SHP77 (cell line): ENCODE measurements at regions not wholly inside any gene's neighbourhood (a gene's known extent, or its start where the extent isn't known, plus 50 kb on each side); places are given as distances from the start of the nearest gene placed in this dataset.
A peak's percentile ranks its signal among the peaks of the same experiment; 100 is the strongest.
"Not testable (repeated sequence)": the region's sequence is repeated elsewhere in the genome, so short reads cannot be mapped to it uniquely, and the experiment has no call there.

Experiments used
- DNase-seq, 2 experiments: peaks; one replicate each; lab custom pipeline; 2025; lab: John Stamatoyannopoulos, UW

DNA sequence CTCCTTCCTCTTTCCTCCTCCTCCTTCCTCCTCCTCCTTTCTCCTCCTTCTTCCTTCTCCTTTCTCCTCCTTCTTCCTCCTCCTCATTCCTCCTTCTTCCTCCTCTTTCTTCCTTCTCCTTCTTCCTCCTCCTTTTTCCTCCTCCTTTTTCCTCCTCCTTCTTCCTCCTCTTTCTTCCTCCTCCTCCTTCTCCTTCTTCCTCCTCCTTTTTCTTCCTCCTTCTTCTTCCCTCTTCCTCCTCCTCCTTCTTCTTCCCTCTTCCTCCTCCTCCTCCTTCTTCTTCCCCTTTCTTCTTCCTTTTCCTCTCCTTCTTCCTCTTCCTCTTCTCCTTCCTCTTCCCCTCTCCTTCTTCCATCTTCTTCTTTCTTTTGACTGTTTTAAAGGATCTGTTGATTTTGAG lies 538.8 kb downstream of the TMEM38B start:
- no peak for DNase-seq

DNA sequence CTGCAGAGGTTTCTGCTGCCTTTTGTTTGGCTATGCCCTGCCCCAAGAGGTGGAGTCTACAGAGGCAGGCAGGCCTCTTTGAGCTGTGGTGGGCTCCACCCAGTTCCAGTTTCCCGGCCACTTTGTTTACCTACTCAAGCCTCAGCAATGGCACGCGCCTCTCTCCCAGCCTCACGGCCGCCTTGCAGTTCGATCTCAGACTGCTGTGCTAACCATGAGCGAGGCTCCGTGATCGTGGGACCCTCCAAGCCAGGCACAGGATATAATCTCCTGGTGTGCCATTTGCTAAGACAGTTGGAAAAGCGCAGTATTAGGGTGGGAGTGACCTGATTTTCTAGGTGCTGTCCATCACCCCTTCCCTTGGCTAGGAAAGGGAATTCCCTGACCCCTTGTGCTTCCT lies 566.6 kb downstream of the TMEM38B start:
- DNase-seq, result not testable (repeated sequence)

DNA sequence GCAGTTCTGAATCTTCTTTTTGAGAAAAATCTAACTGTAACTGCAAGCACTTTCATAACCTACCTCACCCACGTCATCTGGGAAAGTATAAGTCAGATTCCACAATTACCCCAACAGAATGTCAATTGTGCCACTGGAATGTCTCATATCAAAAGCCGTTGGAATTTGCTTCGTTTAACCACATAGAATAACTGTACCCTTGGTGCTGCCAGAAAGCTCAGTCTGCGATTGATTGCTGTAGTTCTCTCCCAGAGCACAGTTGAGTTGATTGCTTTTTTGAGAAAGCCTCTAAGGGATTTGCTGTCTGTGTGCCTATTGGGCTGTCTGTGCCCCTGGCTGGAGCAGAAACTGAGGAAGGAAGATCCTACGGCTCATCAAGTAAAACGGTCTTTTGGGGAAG lies 583.6 kb downstream of the TMEM38B start:
- no peak for DNase-seq

DNA sequence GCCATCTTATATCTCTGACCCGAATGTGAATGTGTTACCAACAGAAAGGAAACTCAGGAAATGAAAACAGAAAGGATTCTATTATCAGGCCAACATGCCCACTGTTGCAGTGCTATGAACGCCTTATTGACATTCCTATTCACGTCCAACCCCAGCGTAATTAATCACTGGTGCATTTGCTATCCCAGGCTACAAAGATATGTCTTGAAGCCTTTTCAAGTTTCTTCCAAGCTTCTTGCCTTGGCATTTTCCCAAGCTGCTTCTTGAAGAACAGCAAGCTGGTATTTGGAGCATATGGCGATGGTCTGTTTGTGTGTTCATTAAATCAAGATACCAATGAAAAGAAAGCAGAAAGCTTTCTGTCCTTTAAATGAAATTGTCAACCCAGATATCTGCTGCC lies 579.2 kb upstream of the ZNF462 start:
- DNase-seq, result no peak

DNA sequence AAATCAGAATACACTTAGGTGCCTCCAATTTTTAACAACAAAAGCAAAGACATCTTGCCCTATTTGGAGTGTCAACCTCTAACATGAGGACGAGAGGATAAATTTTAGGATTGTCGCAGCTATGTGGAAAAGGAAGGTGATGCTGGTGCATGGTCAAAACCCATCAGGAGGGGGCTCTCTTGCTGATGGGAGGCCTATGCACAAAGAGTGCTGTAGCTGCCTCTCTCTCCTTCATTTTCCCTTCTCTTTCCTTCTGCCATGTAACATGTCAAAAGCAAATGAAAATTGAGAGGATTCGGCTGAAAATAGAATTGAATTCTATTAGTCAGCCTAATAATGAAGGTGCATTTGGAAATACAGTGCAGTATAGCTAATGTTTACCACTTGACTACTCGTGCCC lies 578.7 kb upstream of the ZNF462 start:
- no peak for DNase-seq

DNA sequence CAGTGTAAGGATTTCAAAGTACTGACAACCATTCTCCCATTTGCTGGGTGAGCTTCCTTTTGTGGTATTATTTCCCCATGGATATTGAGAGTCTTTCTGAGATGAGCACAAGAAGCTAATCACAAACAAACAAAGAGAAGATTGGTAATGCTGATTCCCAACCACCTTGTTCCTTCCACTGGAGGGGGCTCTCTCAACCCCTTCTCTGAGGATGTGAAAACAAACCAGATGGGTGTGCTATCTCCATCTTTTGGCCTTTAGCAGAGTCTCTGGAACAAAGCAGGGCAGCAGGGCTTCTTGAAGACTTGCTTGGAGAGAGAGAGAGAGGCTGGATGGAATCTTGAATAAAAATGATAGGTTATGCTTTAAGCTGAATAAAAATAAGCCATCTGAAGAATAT lies 576.7 kb upstream of the ZNF462 start:
- peak in 1 of 2 experiments; percentile 16 for DNase-seq

DNA sequence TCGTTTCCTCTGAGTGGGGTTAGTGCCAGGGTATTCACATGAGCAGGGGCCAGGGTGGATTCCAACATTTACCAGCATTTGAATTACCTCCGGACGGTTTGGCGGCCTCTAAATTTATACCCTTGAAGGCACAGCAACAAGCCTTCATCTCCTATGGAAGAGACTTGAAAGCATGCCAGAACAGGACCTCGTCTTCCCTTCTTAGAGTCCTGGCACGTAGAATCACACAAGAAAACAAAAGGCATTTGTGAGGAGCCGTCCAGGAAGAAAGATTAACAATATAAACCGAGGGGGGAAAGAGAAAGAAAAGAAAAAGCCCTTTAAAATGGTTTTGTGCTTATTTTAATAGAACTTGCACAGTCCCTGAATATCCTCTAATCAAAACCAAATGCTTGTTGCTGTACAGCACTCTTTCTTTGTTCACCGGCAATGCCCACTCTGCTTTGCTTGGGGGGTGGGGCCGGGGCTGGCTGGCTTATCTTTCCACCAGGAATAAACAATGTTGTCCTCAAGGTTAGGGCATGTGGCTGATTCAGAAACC lies 575.8 kb upstream of the ZNF462 start:
- no peak for DNase-seq

DNA sequence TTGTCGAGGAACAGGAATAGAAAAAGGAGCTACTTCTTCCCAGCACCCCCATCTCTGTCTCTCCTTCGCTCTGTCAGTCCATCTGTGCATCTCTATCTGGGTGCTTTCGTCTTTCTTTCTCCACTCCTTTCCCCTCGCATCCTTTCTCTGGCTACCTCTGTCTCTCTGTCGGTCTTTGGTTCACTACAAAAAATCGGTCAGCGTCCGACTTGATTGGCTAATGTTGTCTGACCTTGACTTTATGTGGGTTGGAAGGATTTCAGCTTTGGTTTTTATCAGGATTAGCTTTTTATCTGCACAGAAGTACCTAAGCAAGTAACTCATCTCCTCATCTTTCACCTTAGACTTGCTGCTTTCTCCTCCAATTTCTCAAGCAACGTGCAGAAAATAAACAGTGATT lies 575.2 kb upstream of the ZNF462 start:
- DNase-seq, result no peak

DNA sequence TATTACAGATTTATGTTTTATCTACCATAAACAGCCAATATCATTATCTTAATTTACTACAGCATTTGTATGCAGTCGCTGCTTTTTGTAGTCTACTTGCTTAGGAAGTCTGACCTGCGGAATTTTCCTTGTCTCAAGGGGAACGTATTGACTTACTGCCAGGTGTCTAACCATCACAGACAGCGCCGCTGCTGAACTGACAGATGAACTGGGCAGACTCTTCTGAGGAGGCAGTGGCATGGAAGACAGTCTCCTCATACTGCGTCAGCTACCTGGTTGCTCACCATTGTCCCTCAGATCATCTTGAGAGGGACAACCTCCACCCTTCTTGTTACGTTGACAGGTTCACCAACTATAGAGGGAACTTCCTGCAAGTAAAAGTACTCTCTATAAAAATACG lies 574.3 kb upstream of the ZNF462 start:
- no peak for DNase-seq

DNA sequence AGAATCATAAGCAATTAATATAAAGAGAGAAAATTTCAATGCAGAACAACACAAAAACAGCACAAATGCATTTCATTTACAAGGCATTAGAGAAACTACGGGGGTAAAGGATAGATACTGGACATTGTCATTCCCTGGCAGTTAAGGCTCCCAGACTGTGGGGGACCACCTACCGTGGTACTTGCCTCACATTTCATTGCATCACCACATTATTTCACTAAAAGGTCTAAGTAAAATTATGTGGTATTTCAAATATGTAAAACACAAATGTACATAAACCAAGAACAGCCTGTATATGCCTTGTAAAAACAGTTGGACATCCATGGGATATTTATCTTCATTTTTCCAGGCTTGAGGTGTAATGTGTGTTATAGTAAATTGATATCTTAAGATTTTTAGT lies 571.2 kb upstream of the ZNF462 start:
- no peak for DNase-seq

DNA sequence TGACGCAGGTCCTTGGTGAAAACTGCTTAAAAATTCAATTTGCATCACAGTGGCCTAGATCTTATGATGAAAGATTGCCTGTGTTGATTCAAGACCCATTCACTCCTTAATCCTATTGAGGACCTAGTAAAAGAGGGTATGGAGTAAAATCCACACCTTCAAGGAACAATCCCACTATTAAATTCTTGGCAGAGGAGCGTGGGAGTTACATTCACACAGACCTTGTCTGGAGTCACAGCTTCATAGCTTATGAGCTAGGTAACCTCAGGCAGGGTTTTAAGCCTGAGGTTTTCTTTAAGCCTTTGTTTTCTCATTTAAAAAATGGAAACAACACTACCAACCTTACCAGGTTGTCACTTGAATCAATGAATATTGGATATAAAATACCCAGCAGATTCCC lies 566.5 kb upstream of the ZNF462 start:
- DNase-seq, result no peak

DNA sequence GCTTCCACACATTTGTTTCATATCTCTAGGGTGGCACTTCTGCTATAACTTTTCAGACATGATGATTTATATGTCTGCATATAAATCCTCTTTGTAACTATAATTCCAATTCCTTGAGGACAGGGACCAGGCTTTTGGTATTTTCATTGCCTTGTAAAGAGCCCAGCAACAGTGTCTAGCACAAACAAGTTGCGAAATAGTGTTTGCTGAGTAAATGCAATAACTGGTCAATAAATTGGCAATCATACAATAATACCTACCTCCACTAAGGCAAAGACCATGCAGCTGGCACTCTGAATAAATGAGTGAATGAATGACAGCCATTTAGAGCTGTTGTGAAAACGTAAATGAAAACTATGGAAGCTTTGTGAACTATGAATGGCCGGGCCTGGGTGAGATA lies 564.0 kb upstream of the ZNF462 start:
- no peak for DNase-seq

DNA sequence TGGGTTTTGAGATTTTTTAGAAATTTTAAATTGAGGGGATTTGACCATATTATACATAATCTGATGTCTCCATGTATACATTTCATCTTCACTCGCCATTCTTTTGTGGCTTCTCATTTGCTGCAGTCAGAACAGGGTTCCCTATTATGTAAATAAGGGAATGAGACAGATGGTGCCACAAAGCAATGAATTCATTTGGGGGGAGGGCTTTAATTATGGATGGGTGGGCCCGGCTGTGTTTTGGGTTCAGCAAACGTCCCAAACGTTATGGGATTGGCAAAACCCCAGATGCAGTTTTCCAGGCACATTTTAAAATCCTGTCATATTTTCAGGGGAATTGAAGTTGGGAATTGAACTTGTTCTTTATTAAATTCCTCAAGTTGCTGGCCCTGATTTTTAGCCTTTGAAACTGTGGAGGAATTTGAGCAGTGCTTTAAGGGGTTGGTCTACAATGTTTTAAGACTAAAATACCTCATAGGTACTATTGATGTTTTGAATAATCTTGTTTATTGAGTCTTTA lies 558.5 kb upstream of the ZNF462 start:
- no peak for DNase-seq

DNA sequence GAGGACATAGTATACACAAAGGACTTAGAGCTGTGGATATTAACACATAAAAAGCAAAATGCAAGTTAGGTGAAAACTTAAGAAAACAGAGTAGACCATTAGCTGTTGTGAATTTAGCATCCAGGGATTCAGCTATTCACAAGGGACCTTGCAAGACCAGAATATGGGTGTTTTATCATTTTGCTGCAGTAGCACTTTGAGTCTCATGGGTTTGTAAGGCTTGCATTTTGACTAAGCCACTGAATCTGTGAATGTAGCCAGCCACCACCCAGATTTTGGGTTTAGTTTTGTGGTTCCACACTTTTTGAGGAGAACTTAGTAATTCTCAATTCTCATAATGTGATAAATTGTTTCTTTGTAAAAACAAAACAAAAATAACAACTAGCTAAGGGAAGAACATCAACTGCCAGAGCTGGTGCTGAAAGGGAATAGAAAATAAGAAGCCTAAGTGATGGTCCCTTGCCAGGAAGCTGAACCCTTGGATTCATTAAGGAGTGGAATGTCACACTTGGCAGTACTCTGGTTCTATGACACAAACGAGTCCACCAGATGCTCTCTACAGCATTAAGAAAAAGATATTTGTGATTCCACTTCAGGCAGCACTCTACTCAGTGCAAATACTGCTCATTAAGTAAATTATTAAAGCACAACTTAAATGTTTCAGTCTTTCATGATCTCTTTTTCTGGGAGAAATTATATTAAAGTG lies 557.4 kb upstream of the ZNF462 start:
- no peak for DNase-seq

DNA sequence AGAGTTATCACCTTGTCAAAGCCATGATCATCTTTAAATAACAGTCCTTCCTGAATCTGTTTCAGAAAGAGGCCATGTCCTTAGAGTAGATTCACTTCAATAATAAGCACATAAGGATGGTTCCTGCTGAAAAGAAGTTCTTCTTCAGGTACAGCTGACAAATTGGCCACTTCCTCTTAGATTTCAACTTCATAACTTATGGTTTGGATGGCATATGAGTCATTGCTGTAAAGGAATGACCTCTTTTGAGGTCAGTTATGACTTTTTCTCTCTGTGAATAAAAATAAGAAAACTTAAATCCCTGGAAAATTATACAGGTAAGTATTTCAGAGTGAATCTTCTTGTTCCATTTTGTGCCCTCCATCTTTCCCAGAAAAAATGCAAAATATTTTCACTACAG lies 555.3 kb upstream of the ZNF462 start:
- DNase-seq, result no peak

DNA sequence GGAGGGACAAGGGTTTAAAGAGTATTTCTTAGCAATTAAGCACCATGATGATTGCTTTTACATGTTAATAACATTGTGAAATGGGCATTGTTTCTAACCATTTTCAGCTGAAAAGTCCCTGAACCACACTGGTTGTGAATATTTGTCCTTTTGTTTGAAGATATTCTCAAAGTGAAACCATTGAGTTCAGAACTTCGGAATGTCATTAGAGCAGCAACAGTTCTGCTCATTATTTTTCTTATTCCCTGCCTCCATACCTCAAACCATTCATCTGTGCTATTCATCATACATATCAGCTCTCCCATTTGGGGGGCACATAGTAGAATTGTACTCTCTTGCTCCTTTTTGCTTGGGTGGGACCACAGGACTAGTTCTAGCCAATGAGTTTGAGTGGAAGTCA lies 553.0 kb upstream of the ZNF462 start:
- DNase-seq, result no peak

DNA sequence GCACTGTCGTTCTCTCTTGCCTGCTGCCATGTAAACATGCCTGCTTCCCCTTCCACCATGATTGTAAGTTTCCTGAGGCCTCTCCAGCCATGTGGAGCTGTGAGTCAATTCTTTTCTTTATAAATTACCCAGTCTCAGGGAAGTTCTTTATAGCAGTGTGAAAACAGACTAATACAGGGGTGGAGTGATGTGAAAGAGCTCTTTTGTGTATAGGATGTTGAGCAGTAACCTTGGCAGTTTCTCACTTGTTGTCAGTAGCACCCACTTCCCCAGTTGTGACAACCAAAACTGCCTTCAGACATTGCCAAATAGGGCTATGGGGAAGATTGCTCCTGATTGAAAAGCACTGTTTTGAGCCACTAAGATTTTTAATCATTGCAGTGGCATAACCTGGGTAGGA lies 552.2 kb upstream of the ZNF462 start:
- DNase-seq, result no peak

DNA sequence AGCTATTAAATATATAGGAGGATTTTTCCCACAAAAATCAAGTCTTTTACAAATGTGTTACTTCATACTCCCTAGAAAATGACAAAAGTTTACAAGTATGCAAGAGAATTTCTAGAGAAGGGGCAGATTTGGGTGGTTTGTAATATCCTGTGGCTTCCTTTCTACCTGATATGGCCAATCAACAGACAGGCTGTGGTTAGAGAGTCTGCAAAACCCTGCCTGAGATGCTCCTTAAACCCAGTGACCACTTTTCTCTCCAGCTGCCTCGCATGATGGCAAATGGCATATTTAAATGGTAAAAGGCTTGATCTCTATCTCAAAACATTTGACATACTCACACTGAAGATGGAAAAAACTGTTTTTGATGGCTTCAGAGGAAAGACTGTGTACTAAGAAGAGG lies 550.1 kb upstream of the ZNF462 start:
- no peak for DNase-seq

DNA sequence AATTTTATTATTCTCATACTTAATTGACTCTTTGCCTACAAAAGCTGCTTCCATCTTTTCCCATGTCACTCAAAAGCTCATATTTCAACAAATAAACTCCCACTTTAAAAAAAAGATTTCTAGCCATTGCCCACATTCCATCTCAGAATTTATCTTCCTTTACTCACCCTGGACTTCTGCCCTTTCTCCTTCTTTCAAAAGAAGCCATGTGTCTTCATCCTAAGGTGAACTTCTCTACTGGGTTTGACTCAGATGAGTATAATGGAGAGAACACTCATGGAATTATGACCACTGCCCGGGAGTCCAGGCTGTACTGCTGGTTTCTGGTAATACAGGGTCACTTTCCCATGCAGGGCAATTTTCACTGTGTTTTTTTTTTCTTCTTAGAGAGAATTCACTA lies 548.5 kb upstream of the ZNF462 start:
- no peak for DNase-seq

DNA sequence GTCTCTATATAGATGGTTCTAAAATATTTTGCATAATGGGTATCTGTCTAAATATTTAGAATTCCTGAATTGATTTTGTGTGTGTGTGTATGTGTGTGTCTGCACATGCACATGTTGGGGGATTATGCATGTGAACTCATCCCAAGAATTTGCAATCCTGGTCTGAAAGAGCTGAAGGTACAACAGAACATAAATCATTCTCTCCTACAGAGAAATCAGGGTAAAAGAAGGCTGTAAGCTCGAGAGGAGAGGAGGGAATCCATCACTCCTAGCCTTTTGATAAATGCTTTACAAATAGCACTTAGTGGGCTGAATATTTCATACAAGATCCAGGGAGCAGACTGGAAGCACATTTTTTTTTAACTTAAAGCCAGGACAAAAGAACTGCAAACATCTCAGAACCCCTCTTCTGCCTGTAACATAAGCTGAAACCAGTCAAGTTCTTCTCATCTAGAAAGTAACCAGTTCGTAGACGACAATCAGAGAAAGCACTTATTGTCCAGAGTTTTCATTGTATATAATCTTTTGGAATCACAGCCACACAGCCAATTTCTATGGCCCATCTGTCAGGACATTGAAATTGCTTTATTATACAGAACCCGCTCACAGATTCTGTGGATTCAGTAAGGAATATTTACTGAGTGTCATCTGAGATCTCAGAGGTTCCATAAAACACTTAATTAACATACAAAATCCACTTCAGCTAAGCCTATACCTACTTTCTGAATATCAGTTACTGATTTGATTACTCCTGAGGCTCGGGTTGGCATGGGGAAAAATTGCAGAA lies 541.4 kb upstream of the ZNF462 start:
- peak in 1 of 2 experiments; percentile 3 for DNase-seq

DNA sequence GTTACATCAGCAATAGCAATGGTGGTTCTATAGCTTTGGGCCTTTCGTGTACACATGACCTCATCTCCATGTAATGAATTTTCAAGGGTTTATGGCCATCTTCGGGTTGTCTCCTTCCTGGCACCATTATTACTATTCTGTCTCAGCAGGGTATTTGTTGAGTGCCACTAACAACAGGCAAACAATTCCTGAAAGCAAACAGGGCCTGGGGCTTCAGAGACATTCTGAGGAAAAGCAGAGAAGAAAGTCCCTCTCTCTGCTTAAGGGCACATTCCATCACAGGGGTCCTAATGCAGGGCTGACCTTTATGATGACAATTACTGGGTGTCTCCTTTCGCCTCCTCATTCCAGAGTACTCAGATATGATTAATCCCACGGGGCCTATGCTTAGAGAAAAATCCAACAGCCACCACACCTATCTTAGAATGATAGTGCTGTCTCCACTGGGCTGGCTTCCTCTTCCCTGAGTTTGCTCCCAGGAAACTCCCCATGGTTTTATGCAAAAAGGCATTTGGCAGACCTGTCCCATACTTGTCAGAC lies 540.2 kb upstream of the ZNF462 start:
- no peak for DNase-seq

DNA sequence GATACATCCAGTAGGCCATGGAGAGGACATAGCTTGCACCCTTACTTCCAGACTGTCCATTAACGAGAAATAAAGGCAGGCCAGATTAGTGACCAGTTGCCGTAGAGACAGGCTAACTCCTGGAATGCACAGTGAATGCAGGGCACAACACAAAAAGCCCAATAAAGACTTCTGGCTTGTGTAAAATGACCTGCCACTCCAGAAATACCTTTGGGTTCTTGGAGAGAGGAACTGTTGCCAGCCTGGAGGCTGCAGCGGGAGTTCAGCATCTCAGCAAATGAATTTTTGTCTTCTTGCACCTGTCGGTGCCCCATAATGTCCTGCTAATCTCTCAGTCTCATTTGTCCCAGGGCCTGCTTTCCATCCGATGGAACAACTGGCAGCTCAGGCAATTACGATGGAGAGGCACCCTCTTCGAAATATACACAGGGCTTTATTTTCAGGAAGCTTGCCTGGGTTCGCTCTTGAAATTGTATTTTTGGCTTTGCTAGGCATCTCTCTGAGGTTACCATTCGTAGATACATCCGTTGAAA lies 538.8 kb upstream of the ZNF462 start:
- DNase-seq, result no peak
